ENCODE measurements at regions not wholly inside any gene's neighbourhood (a gene's known extent, or its start where the extent isn't known, plus 50 kb on each side); places are given as distances from the start of the nearest gene placed in this dataset.

DNA sequence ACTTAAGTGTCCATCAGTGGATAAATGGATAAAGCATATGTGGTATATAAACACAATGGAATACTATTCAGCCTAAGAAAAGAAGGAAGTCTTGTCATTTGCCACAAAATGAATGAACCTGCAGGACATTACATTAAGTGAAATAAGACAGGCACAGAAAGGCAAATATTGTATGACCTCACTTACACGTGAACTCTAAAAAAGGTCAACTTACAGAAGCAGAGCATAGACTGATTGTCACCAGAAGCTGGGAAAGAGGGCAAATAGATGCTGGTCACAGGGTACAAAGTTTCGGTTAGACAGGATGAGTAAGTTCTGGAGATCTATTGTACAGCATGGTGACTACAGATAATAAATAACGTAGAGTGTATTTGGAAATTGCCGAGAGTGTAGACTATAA lies 247.7 kb downstream of the RAB28 start:
- no peak for TF ChIP-seq EZH2 (IDR thresholded peaks at IDR 0.05; ENCODE audit: low read depth)
- TF ChIP-seq, protein P1, sequence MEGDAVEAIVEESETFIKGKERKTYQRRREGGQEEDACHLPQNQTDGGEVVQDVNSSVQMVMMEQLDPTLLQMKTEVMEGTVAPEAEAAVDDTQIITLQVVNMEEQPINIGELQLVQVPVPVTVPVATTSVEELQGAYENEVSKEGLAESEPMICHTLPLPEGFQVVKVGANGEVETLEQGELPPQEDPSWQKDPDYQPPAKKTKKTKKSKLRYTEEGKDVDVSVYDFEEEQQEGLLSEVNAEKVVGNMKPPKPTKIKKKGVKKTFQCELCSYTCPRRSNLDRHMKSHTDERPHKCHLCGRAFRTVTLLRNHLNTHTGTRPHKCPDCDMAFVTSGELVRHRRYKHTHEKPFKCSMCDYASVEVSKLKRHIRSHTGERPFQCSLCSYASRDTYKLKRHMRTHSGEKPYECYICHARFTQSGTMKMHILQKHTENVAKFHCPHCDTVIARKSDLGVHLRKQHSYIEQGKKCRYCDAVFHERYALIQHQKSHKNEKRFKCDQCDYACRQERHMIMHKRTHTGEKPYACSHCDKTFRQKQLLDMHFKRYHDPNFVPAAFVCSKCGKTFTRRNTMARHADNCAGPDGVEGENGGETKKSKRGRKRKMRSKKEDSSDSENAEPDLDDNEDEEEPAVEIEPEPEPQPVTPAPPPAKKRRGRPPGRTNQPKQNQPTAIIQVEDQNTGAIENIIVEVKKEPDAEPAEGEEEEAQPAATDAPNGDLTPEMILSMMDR (conservative IDR thresholded peaks at IDR 0.05) = no peak

Data from PC-9 (cell line).